Kidney glomerular epithelial cell (primary cell): ENCODE measurements at regions not wholly inside any gene's neighbourhood (a gene's known extent, or its start where the extent isn't known, plus 50 kb on each side); places are given as distances from the start of the nearest gene placed in this dataset.

Source experiments
- DNase-seq: peaks from one replicate; lab custom pipeline; 2025; lab: John Stamatoyannopoulos, UW

DNA sequence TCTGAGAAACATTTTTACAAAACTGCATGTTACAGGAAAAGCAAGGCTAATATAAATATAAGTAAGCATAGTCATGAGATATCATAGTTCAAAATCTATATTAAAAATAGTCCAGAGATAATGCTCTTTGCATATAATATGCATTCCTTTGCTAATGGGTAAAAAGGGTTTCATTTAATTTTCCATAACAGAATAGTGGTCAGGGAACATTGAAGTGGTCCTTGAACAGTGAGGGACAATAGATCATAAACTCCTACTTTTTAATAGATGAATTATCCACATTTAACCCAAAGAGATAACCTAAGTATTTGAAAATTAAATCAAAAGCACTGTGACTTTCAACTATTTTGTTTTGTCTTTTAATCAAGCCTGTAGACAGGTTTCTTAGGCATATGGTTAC is 243.1 kb upstream of the ADGRB3 start:
- DNase-seq, result no peak

DNA sequence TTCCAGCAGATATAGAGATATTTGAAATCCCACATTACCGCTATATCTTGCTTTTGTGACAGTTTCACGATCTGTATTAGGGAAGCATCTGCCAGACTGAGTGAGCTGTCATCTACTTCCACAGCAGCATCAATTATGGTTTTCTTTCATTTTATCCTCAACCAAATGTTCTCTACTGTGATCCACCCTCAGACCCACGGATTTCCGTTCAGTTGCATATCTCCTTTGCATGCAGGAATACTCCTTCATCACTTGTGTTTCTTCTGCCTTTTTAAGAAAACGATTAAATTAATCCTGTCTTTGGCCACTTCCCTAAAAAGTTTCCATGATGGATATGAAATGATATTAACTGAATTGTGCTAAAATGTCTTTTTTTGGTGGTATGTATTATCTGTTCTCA is 262.1 kb upstream of the ADGRB3 start:
- no peak for DNase-seq

GRCh38 chr6:68368845-68369244 is 266.2 kb upstream of the ADGRB3 start:
- DNase-seq, result no peak

- DNase-seq, result no peak
Measured at GRCh38 chr6:68364271-68364805, 270.7 kb upstream of the ADGRB3 start.

GRCh38 chr6:68343901-68344300 is 291.2 kb upstream of the ADGRB3 start:
- peak; percentile 33 for DNase-seq

GRCh38 chr6:68342286-68342685 is 292.8 kb upstream of the ADGRB3 start:
- DNase-seq, result no peak

- DNase-seq, result no peak
Measured at GRCh38 chr6:68339488-68340131, 295.5 kb upstream of the ADGRB3 start.

- DNase-seq, result no peak
Measured at GRCh38 chr6:68333442-68333841, 301.6 kb upstream of the ADGRB3 start.

- DNase-seq, result no peak
Measured at GRCh38 chr6:68328156-68328555, 306.9 kb upstream of the ADGRB3 start.

DNA sequence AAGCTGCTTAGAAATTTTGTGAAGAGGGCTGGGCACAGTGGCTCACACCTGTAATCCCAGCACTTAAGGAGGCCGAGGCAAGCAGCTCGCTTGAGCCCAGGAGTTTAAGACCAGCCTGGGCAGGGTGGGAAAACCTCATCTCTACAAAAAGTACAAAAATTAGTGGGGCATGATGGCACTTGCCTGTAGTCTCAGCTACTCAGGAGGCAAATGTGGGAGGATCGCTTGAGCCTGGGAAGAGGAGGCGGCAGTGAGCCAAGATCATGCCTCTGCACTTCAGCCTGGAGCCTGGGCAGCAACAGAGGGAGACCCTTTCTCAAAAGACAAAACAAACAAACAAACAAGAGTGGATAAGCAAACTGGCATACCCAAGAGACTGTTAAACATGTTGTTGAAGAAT is 308.3 kb upstream of the ADGRB3 start:
- no peak for DNase-seq

- DNase-seq, result no peak
Measured at GRCh38 chr6:68317366-68317765, 317.7 kb upstream of the ADGRB3 start.

DNA sequence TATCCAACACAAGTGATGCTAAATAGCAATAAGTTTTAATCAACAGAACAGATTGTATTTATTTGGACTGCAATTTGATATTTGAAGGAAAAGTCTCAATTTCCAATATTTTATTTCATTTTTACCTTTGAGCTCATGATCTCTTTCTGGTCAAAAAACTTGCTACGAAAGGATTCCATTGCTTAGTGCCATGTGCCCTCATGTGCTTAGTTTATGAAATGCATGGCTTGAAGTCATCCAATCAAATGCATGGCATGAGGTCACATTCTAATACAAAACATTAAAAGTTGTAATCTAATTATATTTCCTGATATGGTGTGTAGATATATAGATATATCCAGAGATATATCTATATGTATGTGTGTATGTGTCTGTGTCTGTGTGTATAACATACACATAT is 321.2 kb upstream of the ADGRB3 start:
- DNase-seq, result no peak

DNA sequence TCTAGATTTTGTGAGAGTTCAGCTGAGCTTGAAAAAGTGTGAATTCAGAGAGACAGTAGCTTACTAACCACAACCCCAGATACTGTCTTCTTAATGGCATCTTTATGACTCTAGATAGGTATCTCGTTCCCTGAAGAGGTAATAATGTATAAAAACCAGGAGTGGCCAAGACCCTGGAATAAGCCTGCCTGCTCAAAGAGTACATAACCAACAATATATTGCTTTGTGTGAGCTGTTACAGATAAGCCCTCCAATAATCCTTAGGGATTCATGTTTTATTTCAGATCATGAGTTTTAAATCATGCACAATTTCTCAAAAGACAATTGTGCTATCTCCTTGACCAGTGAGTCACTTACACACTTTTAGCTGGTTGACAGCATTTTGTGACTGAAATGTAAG is 327.8 kb upstream of the ADGRB3 start:
- DNase-seq, result no peak

- DNase-seq, result no peak
Measured at GRCh38 chr6:68296126-68296525, 339.0 kb upstream of the ADGRB3 start.

DNA sequence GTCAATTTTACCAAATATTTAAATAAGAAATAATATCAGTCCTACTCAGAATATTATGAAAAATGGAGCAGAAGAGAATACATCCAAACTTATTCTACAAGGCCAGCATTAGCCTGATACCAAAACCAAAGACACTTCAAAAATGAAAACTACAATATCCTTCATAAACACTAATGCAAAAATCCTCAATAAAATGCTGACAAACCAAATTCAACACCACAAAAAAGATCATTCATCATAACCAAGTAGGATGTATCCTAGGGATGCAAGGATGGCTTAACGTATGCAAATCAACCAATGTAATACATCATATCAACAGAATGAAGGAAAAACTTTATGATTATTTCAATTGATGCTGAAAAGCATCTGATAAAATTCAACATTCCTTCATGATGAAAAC is 352.4 kb upstream of the ADGRB3 start:
- DNase-seq, result no peak

- no peak for DNase-seq
Measured at GRCh38 chr6:68279793-68280557, 355.1 kb upstream of the ADGRB3 start.

GRCh38 chr6:68273297-68273696 is 361.8 kb upstream of the ADGRB3 start:
- no peak for DNase-seq

DNA sequence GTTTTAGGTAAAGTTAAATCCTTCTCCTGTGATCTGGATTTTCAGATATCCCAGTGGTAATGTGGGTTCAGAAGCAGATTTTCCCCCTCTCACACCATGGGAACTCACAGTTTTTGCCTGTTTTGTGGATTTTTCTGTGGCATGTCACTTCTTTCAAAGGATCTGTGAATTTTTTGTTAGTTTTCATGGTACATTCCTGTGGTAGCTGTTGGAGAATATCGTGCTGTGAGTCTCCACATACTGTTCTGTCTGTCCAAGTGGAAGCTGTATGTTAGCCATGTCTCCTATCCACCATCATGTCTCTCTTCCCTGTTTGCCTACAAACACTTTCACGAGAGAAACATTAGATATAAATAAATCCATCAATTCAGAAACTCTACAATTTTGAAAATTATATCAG is 378.7 kb upstream of the ADGRB3 start:
- no peak for DNase-seq

GRCh38 chr6:68252632-68253031 is 382.4 kb upstream of the ADGRB3 start:
- DNase-seq, result no peak

- DNase-seq, result no peak
Measured at GRCh38 chr6:68247782-68248181, 387.3 kb upstream of the ADGRB3 start.

- no peak for DNase-seq
Measured at GRCh38 chr6:68240726-68241125, 394.4 kb upstream of the ADGRB3 start.

GRCh38 chr6:68239034-68239433 is 396.0 kb upstream of the ADGRB3 start:
- DNase-seq, result no peak

GRCh38 chr6:68238097-68238601 is 396.9 kb upstream of the ADGRB3 start:
- DNase-seq, result no peak
